GM18502 (cell line): ENCODE measurements at regions not wholly inside any gene's neighbourhood (a gene's known extent, or its start where the extent isn't known, plus 50 kb on each side); places are given as distances from the start of the nearest gene placed in this dataset.

Experiments used
- ATAC-seq: cut with Tn5 transposase; IDR thresholded peaks from one replicate; pipeline ENCODE4 v1.9.1; 2021; ENCODE audit warnings: mild to moderate bottlenecking; ENCODE audit not compliant: unreplicated experiment, poor library complexity

- ATAC-seq: no peak
These were observed 123.2 kb upstream of the STMND1 start for GRCh38 chr6:16978686-16979085.

DNA sequence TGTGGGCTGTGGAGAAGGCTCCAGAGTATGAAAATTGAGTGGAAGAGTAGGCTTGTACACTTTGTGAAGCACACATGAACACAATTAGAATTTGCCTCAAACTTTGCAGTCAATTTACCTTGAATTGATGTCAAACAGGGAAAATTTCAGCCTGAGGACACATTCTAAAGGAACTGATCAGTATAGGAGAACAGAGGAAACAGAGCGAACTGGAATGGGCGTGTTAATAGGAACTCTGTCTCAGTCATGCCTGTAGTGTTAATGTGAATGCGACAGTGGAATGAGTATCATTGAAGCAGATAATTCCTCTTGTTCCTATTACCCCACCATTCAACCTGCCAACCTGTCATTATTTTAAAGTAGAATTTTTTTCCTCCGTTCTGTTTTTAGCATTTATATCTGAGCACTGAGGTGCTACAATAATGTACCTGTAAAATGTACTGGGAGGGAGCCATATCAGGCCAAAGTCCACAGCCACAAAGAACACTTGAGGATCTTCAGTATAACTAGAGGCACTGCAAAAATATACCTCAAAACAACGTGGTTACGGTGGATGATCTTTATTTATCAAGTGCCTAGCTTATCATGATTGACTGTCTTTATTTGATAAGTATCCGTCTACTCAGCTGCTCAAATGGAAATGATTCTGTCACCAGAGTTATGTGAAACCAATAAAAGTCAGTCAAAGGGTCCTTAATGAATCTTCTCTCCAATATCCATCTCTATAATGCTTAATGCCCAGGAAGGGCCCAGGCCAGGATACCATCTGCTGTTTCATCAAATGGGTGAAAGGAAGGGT is 125.3 kb upstream of the STMND1 start:
- no peak for ATAC-seq

DNA sequence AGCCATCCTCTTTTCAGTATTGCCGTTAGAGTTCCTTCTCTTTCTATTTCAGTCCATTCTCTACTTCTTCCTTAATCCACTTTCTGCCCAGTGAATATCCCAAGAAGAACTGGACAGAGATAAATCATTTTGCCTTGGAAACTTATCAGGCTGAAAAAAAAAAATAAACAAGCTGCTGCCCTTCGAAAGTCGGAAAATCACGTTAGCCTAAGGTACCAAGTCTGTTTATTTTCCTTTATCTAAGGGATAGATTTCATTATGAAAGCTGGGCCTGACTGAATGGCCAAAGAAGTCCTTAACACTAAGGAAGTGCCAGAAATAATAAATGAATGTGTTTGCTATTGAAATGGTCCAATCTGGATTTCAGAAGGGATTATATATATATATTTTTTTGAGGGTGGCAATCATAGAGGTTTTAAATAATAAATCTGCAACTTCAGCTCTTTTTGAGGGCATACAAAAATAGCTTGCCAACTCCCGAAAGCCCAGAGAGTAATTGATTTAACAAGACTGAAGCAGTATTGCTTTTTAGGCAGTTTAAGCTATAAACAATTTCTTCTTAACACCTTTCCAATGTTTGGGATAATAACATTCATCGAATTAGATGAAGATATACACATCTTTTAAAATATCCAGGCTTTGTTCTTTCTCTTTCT is 127.0 kb upstream of the STMND1 start:
- ATAC-seq: no peak

DNA sequence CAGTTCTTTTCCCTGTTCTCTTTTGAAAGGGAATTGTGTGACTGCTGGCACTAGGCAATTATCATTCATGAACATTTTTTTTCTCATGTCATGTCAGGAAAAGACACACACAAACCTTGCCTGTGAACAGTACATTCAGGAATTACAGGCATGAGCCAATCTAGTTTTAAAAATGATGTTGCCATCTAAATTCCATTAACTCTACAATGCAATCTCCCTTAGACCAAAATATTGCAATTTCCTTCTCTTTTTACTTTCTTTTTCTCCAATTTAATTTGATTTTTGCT is 127.5 kb upstream of the STMND1 start:
- no peak for ATAC-seq

- no peak for ATAC-seq
These were observed 128.1 kb upstream of the STMND1 start for GRCh38 chr6:16973545-16974386.

GRCh38 chr6:16973051-16973450 is 128.8 kb upstream of the STMND1 start:
- no peak for ATAC-seq

DNA sequence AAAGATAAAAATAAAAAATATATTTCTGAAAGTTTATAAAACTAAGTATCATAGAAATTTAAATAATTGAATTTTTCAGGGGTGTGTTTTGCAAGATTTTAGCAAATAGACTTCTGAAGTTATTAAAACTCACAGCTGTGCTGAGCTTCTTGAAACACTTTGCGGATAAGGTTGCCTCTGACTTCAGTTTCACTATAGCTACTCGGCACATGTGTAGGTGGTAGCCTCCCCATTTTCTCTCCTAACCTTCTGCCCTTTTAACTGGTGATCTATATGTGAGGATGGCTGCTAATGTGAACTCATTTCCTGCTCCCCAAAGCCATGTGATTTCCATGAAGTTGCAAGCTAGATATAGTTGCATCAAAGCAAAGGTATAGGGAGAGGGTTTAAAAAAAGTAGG is 129.3 kb upstream of the STMND1 start:
- no peak for ATAC-seq

DNA sequence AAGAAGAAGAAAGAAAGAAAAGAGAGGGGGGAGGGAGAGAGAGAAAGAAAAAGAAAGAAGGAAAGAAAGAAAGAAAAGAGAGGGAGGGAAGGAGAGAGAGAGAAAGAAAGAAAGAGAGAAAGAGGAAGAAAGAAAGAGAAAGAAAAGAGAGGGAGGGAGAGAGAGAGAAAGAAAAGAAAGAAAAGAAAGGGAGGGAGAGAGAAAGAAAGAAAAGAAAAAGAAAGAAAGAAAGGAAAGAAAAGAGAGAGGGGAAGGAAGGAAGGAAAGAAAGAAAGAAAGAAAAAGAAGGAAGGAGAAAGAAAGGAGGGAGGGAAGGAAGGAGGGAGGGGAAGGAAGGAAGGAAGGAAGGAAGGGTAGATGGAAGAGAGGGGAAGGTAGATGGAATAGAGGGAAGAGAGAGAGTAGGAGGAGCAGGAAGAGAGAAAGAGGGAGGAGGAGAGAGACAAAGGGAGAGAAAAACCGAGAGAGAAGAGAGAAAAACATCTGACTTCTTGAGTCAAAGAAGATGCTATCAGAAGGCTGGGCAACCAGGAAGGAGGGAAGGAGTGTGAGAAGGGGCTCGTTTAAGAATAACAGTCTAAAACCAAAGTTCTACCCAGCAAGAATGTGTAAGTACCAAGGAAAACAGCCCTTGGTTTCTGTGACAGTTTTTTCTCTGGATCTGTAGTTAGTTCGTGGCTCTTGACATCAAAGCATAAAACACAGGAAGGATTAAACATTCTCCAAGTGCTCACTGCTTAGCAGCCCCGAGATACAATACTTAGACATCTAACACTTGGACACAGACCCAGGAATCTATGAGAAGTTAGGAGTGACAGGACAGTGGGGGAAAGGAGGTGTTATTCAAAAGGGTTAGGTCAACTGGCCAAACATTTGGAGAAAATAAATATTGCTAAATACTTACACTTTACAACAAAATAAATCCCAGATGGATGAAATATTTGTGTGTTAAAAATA is 131.9 kb upstream of the STMND1 start:
- ATAC-seq: no peak

DNA sequence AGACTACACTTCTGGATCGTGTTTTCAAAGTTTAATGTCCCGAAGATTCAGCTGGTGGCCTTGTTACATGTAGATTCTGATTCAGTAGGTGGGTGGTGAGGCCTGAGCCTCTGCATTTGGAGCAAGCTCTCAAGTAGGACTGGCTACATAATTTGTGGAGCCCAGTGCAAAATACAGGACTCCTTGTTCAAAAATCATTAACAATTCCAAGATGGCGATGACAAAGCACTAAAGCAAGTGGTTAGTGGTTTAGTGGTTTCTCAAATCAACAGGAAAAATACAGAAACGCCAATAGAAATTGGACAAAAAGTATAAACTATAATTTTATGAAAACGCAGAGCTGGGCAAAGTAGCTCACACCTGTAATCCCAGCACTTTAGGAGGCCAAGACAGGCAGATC is 133.7 kb upstream of the STMND1 start:
- no peak for ATAC-seq

GRCh38 chr6:16967470-16967817 is 134.4 kb upstream of the STMND1 start:
- no peak for ATAC-seq

- no peak for ATAC-seq
These were observed 134.9 kb upstream of the STMND1 start for GRCh38 chr6:16966791-16967469.

DNA sequence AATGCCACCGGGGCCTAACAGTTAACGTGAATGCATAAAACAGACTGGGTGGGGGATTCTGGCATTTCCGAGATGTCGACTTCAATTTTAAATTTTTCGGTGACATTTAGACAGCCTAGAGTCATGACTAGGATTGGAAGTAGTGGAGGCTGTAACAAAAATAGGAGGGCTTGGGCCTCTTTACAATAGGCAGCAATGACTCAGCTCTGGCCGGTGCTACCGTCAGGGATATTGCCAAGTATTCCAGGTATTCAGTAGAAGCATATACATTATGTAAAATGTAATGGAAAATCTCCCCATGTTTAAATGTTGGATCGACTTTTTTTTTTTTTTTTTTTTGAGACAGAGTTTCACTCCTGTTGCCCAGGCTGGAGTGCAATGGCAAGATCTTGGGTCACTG is 136.2 kb upstream of the STMND1 start:
- ATAC-seq: no peak

GRCh38 chr6:16964553-16965499 is 137.0 kb upstream of the STMND1 start:
- peak; percentile 83 for ATAC-seq

DNA sequence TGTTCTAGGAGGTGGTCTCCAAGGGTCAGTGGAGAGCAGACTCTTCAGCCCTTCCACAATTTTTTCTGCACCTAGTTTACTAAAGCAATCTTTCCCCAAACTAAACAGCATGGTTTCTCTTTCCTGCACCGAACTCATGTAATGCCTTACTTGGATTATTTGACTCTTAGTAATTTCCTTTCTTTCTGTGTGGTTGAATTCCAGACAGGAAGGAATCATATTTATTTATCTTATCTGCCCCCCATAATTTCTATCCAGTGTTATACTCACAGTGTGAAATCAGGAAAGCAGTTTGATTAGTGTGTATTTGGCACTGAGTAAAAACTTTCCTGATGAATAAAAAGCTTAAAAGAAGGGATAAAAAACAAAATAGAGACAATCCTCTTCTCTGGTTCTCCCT is 140.3 kb upstream of the STMND1 start:
- ATAC-seq: no peak

DNA sequence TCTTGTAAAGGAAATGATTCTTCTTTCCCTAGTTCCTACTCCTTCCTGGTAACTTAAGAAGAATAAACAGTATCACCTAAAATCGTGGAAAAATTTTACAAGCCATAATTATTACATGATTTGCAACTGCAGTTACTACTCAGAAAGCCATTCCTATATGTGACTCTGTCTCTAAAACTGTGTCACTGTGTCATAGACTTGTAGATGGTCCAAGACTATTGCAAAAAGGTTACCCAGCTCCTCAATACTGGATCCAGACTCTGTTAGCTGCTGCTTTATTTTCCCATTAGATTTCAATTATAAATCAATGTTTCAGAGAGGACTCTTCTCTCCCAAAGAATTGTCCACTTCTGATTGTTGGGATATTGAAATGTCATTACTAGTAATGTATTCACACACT is 142.1 kb upstream of the STMND1 start:
- no peak for ATAC-seq

- ATAC-seq: no peak
These were observed 145.5 kb upstream of the STMND1 start for GRCh38 chr6:16956361-16956760.

DNA sequence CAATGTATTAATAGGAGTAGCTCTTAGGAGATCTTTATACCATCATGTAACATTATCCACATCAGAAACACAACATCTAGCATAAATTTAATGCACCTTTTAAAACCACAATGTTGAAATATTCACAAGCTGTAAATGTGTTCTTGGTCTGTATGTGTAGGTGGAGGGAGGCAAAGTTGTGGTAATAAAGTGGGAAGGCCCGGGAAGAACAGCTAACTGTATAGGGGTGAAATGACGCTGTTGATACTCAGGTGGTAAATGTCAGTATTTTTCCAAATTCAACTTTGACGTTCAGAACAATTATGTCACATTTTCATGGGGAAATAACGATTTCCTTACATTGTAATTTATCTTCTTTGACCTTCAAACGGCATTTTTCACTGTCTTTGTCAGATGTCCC is 146.0 kb upstream of the STMND1 start:
- no peak for ATAC-seq

DNA sequence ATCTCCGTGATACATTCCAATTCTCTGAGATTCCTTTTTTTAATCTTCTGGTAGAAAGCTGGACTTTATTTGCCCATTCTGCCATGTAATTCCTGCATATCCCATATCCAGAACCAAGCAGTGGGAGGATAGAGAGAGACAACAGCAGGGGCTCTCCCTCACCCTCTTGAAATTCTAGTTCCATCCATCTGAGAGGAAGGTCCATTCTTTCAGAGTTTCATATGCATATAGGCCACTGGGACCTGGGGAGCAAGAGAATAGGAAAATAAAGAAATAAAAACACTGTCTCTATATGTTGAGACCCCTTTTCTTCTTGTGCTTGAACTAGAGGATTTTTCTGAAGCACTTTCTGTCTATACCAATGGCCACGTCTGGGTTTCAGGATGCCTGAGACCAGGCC is 147.9 kb upstream of the STMND1 start:
- ATAC-seq: no peak

DNA sequence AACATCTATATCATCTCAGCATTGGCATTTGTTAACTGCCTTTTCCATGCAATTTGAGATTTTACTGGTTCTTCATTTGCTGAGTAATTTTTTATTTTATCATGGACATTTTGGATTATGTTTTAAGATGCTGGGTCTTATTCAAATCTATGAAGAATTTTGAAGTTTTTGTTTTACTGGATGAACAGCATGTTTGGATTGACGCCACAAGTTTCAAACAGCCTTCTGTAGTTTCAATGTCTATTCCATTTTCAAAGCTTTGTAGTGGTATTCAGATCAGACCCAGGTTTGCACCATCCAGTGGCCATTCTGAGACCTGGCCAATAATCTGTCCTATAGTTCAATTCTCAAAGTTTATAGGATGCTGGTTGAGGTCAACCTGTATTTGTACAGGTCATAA is 148.4 kb upstream of the STMND1 start:
- ATAC-seq: no peak
